GM10266 (cell line): ENCODE measurements at regions not wholly inside any gene's neighbourhood (a gene's known extent, or its start where the extent isn't known, plus 50 kb on each side); places are given as distances from the start of the nearest gene placed in this dataset.

ENCODE experiments used
- DNase-seq: peaks from one replicate; pipeline ENCODE4 v3.0.0; 2012; ENCODE audit errors: extremely low spot score
- CTCF ChIP-seq: IDR thresholded peaks from 2 replicates; pipeline ENCODE4 v1.5.1; 2012; ENCODE audit warnings: mild to moderate bottlenecking, low read depth; ENCODE audit not compliant: control insufficient read depth, insufficient read depth; ENCODE audit errors: missing control alignments

GRCh38 chr7:49418963-49419362 is 354.5 kb upstream of the VWC2 start:
- TF ChIP-seq CTCF, result no peak
- no peak for DNase-seq

GRCh38 chr7:49422564-49422963 is 350.9 kb upstream of the VWC2 start:
- TF ChIP-seq CTCF, result no peak
- no peak for DNase-seq

- DNase-seq, result no peak
- TF ChIP-seq CTCF, result no peak
Measured at GRCh38 chr7:49424109-49424508, 349.3 kb upstream of the VWC2 start.

- no peak for TF ChIP-seq CTCF
- no peak for DNase-seq
Measured at GRCh38 chr7:49425277-49425818, 348.1 kb upstream of the VWC2 start.

- no peak for TF ChIP-seq CTCF
- no peak for DNase-seq
Measured at GRCh38 chr7:49432254-49432653, 341.2 kb upstream of the VWC2 start.

- TF ChIP-seq CTCF, result no peak
- no peak for DNase-seq
Measured at GRCh38 chr7:49433794-49434193, 339.6 kb upstream of the VWC2 start.

GRCh38 chr7:49434846-49435245 is 338.6 kb upstream of the VWC2 start:
- no peak for TF ChIP-seq CTCF
- DNase-seq, result no peak
